ENCODE measurements at regions not wholly inside any gene's neighbourhood (a gene's known extent, or its start where the extent isn't known, plus 50 kb on each side); places are given as distances from the start of the nearest gene placed in this dataset.
"Not testable (repeated sequence)": the region's sequence is repeated elsewhere in the genome, so short reads cannot be mapped to it uniquely, and the experiment has no call there.

DNA sequence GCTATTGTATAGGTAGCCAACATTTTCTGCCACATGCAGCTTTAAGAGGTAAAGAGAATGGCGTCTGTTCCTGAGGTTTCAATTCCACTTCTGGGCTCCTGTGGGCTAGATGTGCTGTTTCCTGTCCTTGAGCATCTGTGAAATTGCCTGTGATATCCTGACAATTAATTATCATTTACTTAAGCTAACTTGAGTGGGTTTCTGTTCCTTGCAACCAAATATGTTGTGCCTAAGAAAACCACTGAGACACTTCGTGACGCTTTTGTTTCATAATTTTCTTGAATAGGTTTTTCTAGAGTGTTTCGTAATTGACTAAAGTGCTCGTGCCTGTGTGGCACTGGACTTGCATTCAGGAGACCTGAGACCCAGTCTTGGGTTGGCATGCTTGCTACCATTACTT lies 127.3 kb upstream of the POU3F1 start:
- no peaks in the 10 kb centered on the region for H3K4me1 ChIP-seq (ENCODE audit: control insufficient read depth, insufficient read depth, low read length)
- no peaks in the 10 kb centered on the region for H3K27me3 ChIP-seq (ENCODE audit: control insufficient read depth, insufficient read depth, low read length)
- H3K4me2 ChIP-seq (ENCODE audit: low read length), result no peak overlapping the region
- no peak overlapping the region for H3K4me3 ChIP-seq (ENCODE audit: low read length)
- H3K9ac ChIP-seq (ENCODE audit: low read depth, low read length), result no peak overlapping the region
- H3K36me3 ChIP-seq (ENCODE audit: insufficient read depth, low read length), result no peaks in the 10 kb centered on the region
- no peaks in the 10 kb centered on the region for H3K9me3 ChIP-seq (replicated peaks; ENCODE audit: low read length)

DNA sequence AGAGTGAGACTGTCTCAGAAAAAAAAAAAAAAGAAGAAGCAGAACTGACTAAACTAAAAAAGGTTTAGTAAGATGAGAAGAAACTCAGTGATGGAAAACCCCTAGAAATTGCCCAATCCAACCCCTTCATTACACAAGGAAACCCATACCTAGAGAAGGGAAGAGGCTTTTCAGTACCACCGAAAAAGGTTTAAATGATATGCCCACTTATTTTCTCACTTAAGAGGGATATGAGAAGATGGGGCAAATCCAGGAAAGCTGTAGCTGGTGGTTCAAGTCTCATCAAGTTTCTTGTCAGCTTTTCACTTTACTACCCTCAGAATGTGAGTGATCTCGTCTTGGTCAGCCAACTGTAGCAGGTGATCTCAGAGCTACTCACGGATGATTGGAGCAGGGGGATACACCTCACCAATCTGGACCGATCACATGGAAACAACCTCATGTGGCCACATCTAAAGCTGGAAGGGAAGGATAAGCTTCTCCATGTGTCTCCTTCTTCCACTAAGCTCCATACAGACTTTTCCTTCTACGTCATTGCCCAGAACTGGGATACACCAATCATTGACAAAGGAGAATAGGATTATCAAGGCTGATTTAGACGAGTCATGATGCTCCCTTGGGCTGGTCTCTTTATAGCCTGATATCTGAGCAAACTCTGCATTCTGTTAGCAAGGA lies 126.7 kb upstream of the POU3F1 start:
- no peaks in the 10 kb centered on the region for H3K27me3 ChIP-seq (ENCODE audit: control insufficient read depth, insufficient read depth, low read length)
- H3K36me3 ChIP-seq (ENCODE audit: insufficient read depth, low read length), result no peaks in the 10 kb centered on the region
- no peak overlapping the region for H3K4me2 ChIP-seq (ENCODE audit: low read length)
- H3K9me3 ChIP-seq (replicated peaks; ENCODE audit: low read length), result no peaks in the 10 kb centered on the region
- H3K9ac ChIP-seq (ENCODE audit: low read depth, low read length), result no peak overlapping the region
- H3K4me1 ChIP-seq (ENCODE audit: control insufficient read depth, insufficient read depth, low read length), result no peaks in the 10 kb centered on the region
- no peak overlapping the region for H3K4me3 ChIP-seq (ENCODE audit: low read length)

DNA sequence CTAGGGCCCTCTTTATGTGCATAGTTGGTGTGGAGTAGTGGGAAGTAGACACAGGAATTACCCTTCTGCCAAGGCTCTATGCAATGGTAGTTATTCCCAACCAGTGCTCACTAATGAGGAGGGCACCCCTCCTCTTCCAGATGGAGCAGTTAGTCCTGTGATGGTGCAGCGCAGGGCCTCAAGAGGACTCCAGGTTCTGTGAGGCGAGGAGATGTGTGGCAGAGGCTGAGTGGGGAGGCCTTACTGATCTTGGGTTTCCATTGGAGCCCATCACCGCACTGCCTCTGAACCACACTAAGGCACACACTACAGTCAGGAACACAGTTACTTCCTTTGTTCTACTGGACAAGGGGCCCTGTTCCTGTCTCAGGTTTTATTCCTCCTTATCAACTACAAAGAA lies 122.5 kb upstream of the POU3F1 start:
- no peak overlapping the region for H3K9ac ChIP-seq (ENCODE audit: low read depth, low read length)
- H3K4me2 ChIP-seq (ENCODE audit: low read length), result no peak overlapping the region
- H3K4me1 ChIP-seq (ENCODE audit: control insufficient read depth, insufficient read depth, low read length), result no peaks in the 10 kb centered on the region
- no peaks in the 10 kb centered on the region for H3K9me3 ChIP-seq (replicated peaks; ENCODE audit: low read length)
- H3K4me3 ChIP-seq (ENCODE audit: low read length), result no peak overlapping the region
- peaks cover 8% of the 10 kb centered on the region for H3K27me3 ChIP-seq (ENCODE audit: control insufficient read depth, insufficient read depth, low read length)
- no peaks in the 10 kb centered on the region for H3K36me3 ChIP-seq (ENCODE audit: insufficient read depth, low read length)

DNA sequence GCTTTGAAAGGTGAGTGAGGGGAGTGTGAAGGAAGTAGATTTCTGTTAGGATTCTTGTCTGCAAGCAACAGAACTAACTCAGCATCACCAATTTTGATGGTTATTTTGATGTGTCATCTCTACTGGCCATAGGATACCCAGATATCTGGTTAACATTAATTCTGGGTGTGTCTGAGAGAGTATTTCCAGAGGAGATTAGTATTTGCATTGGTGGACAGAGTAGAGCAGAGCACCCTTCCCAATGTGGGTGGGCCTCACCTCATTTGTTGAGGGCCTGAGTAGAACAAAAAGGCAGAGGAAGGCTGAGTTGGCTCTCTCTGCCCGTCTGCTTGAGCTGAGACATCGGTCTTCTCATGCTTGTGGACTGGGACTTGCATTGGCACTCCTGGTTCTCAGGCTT lies 121.8 kb upstream of the POU3F1 start:
- H3K27me3 ChIP-seq (ENCODE audit: control insufficient read depth, insufficient read depth, low read length), result peaks cover 11% of the 10 kb centered on the region
- no peaks in the 10 kb centered on the region for H3K4me1 ChIP-seq (ENCODE audit: control insufficient read depth, insufficient read depth, low read length)
- H3K4me3 ChIP-seq (ENCODE audit: low read length), result no peak overlapping the region
- H3K36me3 ChIP-seq (ENCODE audit: insufficient read depth, low read length), result no peaks in the 10 kb centered on the region
- H3K9ac ChIP-seq (ENCODE audit: low read depth, low read length), result no peak overlapping the region
- H3K9me3 ChIP-seq (replicated peaks; ENCODE audit: low read length), result no peaks in the 10 kb centered on the region
- no peak overlapping the region for H3K4me2 ChIP-seq (ENCODE audit: low read length)

DNA sequence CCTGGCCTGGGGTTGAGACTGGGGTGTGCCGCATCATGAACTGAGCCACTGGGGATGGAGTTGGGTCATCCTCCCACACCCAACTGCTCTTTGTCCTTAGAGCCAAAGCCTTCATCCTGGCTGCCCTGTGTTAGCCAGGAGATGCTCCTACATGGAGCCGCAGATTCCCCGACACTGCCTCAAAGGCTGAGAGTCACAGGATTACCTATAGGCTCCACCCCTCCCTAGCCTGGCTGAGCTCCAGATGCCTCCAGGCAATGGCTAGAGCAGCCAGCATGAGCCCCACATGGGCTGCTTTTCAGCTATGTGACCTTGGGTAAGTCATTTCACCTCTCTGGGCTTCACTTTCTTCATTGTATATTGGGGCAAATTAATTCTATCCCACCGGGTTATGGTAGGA lies 119.9 kb upstream of the POU3F1 start:
- Histone ChIP-seq H3K36me3 (ENCODE audit: insufficient read depth, low read length) (no peaks in the 10 kb centered on the region), H3K27me3 (ENCODE audit: control insufficient read depth, insufficient read depth, low read length) (peaks cover 11% of the 10 kb centered on the region), H3K4me1 (ENCODE audit: control insufficient read depth, insufficient read depth, low read length) (no peaks in the 10 kb centered on the region), H3K4me3 (ENCODE audit: low read length) (no peak overlapping the region), H3K4me2 (ENCODE audit: low read length) (no peak overlapping the region), H3K9ac (ENCODE audit: low read depth, low read length) (no peak overlapping the region), H3K9me3 (replicated peaks; ENCODE audit: low read length) (no peaks in the 10 kb centered on the region)

DNA sequence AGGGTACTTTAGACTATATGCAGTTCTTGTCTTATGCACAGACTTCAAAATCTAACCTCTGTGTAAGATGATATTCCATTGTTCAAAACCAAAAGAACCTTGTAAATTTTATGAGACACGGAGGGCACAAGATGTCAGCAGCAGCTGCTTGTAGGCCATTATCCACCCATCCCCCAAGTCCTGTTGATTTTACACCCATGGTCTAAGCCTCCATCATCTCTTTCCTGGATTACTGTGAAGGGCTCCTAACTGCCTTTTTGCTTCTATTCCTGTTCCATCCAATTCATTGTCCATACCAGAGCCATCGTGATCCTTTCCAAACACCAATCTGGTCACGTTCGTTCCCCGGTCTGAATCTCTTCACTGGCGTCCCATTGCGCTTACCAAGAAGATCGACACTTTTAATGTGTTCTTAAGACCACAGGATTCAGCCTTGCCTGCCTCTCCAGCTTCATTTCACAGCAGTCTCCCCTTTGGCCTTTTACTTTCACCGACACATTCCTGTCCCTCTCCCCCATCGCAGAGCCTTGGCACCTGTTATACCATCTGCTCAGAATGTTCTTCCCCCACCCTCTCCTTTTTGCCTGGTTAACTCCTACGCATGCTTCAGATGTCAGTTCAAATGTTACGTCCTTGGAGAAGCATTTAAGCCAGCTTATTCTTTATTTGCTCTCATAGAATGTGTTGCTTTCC lies 107.3 kb upstream of the POU3F1 start:
- Histone ChIP-seq H3K4me3 (ENCODE audit: low read length) (no peak overlapping the region), H3K9me3 (replicated peaks; ENCODE audit: low read length) (no peaks in the 10 kb centered on the region), H3K9ac (ENCODE audit: low read depth, low read length) (no peak overlapping the region), H3K4me2 (ENCODE audit: low read length) (no peak overlapping the region), H3K4me1 (ENCODE audit: control insufficient read depth, insufficient read depth, low read length) (no peaks in the 10 kb centered on the region), H3K27me3 (ENCODE audit: control insufficient read depth, insufficient read depth, low read length) (peaks cover 5% of the 10 kb centered on the region), H3K36me3 (ENCODE audit: insufficient read depth, low read length) (no peaks in the 10 kb centered on the region)

DNA sequence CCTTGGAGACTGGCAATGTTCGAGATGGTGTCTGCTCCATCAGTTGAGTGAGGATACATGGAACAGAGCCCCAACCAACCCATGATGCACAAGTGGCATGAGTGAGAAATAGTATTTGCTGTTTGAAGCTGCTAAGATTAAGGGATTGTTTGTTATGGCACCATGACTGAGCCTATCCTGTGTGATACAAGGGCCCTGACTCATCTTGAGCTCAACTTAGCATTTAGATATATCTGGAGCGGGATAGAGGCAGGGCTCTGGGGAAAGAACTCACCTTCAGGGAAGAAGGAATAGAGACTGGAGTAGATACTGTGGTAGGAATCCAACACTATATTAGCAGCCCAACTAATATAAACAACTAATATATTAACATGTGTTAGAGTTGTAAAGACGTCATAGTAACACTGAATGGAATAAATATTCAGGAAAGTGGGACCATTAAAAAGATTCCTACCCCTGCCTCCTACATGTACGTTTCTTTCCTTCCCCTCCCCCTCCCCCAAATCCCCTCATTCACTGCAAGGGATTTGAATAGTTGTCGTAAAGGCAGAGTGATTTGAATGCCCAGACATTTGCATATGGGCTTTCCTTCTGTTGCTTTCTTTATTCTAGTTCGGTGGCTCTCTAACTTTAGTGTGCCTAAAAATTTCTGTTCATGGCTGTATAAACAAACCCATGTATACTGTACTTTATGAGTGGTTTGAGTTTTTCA lies 106.6 kb upstream of the POU3F1 start:
- no peak overlapping the region for H3K4me2 ChIP-seq (ENCODE audit: low read length)
- no peaks in the 10 kb centered on the region for H3K4me1 ChIP-seq (ENCODE audit: control insufficient read depth, insufficient read depth, low read length)
- H3K9me3 ChIP-seq (replicated peaks; ENCODE audit: low read length), result no peaks in the 10 kb centered on the region
- H3K36me3 ChIP-seq (ENCODE audit: insufficient read depth, low read length), result no peaks in the 10 kb centered on the region
- H3K4me3 ChIP-seq (ENCODE audit: low read length), result no peak overlapping the region
- H3K9ac ChIP-seq (ENCODE audit: low read depth, low read length), result no peak overlapping the region
- H3K27me3 ChIP-seq (ENCODE audit: control insufficient read depth, insufficient read depth, low read length), result peaks cover 5% of the 10 kb centered on the region

DNA sequence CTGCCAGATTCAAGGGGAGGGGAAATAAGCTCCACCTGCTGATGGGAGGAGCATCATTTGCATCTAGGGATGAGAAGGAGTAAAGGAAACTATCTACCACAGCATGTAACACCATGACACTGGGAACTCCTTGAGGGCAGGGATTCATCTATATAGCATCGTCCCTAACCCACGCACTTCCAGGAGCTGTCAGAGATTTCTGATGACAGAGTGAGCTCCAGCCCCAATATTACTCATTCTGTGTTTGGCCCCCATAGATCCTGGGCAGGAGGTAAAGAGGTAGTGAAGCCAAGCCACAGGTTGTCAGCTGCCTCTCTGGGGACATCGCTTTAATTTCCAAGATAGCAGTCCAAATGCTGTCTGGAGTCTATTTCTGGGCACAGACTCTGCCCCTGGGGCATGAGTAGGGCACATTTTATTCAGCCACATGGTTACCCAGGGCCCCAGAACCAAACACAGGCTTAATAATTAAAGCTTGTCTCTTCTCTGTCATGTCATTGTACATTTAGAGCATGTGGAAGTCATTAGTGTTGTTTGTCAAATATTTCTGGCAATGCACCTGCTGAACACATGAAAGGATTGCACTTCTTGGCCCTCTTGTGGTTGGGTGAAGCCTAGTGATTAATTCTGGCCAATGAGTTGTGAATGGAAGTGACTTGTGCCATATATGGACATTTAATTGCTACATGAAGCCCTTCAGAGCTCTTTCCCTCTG lies 105.9 kb upstream of the POU3F1 start:
- H3K9ac ChIP-seq (ENCODE audit: low read depth, low read length), result no peak overlapping the region
- no peak overlapping the region for H3K4me2 ChIP-seq (ENCODE audit: low read length)
- H3K9me3 ChIP-seq (replicated peaks; ENCODE audit: low read length), result no peaks in the 10 kb centered on the region
- H3K4me1 ChIP-seq (ENCODE audit: control insufficient read depth, insufficient read depth, low read length), result no peaks in the 10 kb centered on the region
- H3K36me3 ChIP-seq (ENCODE audit: insufficient read depth, low read length), result no peaks in the 10 kb centered on the region
- peaks cover 5% of the 10 kb centered on the region for H3K27me3 ChIP-seq (ENCODE audit: control insufficient read depth, insufficient read depth, low read length)
- H3K4me3 ChIP-seq (ENCODE audit: low read length), result no peak overlapping the region

DNA sequence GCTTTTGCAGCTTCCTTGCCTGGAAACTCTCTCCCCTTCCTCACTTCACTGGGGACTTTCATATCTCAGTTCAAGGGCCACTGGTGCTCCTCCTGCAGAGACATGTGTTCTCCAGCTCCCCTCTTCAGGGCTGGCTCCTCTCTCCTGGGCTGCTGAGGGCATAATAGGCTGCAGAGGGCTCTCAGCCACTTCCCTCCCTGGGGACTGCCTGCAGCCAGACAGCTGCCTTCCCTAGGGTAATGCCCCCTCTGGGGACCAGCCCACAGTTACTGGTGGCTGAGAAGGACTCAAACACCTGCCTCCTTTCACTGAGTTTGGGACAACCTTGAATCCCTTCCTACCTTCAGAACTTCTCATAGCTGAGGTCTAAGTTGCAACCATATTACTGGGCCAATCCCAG lies 104.8 kb upstream of the POU3F1 start:
- H3K4me3 ChIP-seq (ENCODE audit: low read length), result no peak overlapping the region
- no peaks in the 10 kb centered on the region for H3K36me3 ChIP-seq (ENCODE audit: insufficient read depth, low read length)
- H3K9ac ChIP-seq (ENCODE audit: low read depth, low read length), result no peak overlapping the region
- H3K9me3 ChIP-seq (replicated peaks; ENCODE audit: low read length), result no peaks in the 10 kb centered on the region
- H3K4me1 ChIP-seq (ENCODE audit: control insufficient read depth, insufficient read depth, low read length), result no peaks in the 10 kb centered on the region
- peaks cover 5% of the 10 kb centered on the region for H3K27me3 ChIP-seq (ENCODE audit: control insufficient read depth, insufficient read depth, low read length)
- H3K4me2 ChIP-seq (ENCODE audit: low read length), result no peak overlapping the region

DNA sequence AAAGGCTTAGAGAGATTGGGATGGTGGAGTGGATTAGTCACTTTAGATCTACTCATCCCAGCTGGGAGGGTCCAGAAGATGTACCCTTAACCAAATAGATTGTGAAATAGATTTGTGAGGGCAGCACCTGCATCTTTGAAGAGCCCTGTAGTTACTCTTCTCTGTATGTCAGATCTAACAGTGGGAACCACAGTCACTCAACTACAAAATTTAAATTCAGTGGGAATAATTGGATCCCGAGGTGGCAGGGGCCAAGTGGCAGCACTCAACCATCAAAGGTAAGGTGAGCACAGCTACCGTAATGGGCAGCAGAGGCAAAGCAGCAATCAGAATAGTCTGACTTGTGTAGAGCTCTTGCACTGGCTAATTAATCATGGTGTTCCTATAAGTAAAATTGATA lies 99.5 kb upstream of the POU3F1 start:
- not testable (repeated sequence) for H3K36me3 ChIP-seq (ENCODE audit: insufficient read depth, low read length); H3K9me3 ChIP-seq (replicated peaks; ENCODE audit: low read length); H3K4me2 ChIP-seq (ENCODE audit: low read length); H3K27me3 ChIP-seq (ENCODE audit: control insufficient read depth, insufficient read depth, low read length); H3K9ac ChIP-seq (ENCODE audit: low read depth, low read length); H3K4me1 ChIP-seq (ENCODE audit: control insufficient read depth, insufficient read depth, low read length); H3K4me3 ChIP-seq (ENCODE audit: low read length)

DNA sequence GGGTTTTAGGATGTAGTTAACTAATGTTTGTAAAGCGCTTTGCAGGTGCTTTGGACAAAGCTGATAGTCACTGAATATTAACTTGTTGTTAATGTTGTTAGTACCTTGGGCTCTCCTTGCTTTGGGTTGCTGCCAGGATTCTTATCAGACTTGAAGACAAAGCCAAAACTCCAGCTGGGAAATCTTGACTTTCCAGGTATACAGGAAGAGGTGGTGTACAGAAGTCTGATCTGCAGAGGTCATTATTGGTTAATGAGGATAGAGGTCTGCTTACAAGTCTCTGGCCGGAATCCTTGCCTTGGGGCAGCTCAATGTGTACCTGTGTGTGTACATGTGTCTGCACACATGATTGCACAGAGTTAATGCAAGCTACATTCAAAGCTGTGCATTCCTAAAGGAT lies 96.0 kb upstream of the POU3F1 start:
- Histone ChIP-seq H3K4me2 (ENCODE audit: low read length) (no peak overlapping the region), H3K9ac (ENCODE audit: low read depth, low read length) (no peak overlapping the region), H3K36me3 (ENCODE audit: insufficient read depth, low read length) (no peaks in the 10 kb centered on the region), H3K4me1 (ENCODE audit: control insufficient read depth, insufficient read depth, low read length) (peaks cover 24% of the 10 kb centered on the region), H3K4me3 (ENCODE audit: low read length) (no peak overlapping the region), H3K9me3 (replicated peaks; ENCODE audit: low read length) (no peaks in the 10 kb centered on the region), H3K27me3 (ENCODE audit: control insufficient read depth, insufficient read depth, low read length) (peaks cover 12% of the 10 kb centered on the region)
